SKM-1 (cell line): ENCODE measurements at regions not wholly inside any gene's neighbourhood (a gene's known extent, or its start where the extent isn't known, plus 50 kb on each side); places are given as distances from the start of the nearest gene placed in this dataset.
"Not testable (repeated sequence)": the region's sequence is repeated elsewhere in the genome, so short reads cannot be mapped to it uniquely, and the experiment has no call there.

Experiments used
- DNase-seq: peaks from one replicate; lab custom pipeline; 2025; ENCODE audit not compliant: unreplicated experiment; lab: John Stamatoyannopoulos, UW

DNA sequence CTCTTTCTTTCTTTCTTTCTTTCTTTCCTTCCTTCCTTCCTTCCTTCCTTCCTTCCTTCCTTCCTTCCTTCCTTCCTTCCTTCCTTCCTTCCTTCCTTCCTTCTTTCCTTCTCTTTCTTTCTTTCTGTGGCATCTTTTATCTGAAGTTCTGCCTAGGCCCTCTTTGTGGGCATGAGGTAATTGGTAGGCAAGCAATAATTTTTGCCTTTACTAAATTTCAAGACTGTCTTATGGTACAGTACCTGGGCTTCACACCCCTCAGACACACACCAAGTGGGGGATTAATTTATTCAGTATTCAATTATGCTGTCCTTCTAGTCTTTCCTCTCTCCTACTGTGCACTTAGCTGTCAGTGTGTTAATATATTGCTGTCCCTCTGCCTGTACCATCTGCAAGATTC, 155.5 kb downstream of the OXSM start:
- no peak for DNase-seq

GRCh38 chr3:25945836-25946235, 155.9 kb downstream of the OXSM start:
- no peak for DNase-seq

GRCh38 chr3:25952133-25952532, 162.2 kb downstream of the OXSM start:
- no peak for DNase-seq

DNA sequence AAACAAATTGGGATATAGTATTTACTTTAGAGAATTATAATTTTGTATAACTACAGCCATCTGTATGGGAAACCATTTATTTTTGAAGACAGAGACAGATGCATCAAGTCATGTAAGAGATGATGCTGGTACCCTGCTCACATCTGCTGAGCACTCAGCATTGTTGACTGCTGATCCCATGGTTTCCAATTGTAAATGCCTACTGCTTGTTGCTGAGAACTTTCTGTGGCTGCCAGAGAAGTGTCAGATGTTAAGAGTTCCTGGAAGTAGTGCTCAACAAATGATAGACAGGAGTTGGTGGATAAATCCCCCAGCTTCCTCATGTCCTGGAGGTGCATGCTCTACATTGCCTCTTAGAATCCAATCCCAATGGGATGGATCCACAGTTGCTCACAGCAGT, 167.1 kb downstream of the OXSM start:
- DNase-seq, result no peak

- no peak for DNase-seq
Observed at GRCh38 chr3:25960776-25961175, 170.9 kb downstream of the OXSM start.

- DNase-seq, result no peak
Observed at GRCh38 chr3:25962255-25962654, 172.4 kb downstream of the OXSM start.

GRCh38 chr3:25964141-25964540, 174.3 kb downstream of the OXSM start:
- no peak for DNase-seq

DNA sequence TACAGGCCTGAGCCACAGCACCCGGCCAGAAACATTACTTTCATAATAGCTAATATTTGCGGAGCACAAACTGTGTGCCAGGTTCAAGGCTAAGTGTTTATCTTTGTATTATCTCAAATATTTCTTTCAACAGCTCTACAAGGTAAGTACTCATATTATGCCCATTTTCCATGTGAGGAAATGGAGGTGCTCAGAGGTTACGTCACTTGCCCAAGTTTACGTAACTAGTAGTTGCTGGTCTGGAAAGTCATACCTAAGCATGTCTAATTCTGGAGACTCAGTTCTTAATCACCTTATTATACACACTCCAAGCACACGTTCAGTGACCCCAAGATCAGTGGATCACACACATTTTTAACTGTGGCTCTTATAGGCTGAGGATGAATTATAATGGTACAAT, 177.5 kb downstream of the OXSM start:
- DNase-seq, result no peak

GRCh38 chr3:25971736-25972135, 181.8 kb downstream of the OXSM start:
- no peak for DNase-seq

DNA sequence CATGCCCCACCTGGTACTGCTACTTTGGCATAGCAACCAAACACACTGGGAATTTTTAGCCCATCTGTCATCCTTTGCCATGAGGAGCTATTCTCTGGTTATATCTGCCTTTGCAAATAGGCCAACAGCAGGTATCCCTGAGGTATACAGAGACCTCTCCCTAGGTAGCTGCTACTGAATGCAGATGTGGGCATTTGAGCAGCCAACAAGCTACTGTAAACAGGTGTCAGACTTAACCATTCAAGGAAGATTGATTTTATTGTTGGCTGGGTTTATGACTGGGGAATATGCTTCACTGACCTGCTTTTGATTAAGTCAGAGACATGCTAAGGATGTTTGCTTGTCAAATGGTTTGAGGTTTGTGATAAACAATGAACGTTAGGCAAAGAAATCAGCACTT, 183.2 kb downstream of the OXSM start:
- DNase-seq, result no peak

DNA sequence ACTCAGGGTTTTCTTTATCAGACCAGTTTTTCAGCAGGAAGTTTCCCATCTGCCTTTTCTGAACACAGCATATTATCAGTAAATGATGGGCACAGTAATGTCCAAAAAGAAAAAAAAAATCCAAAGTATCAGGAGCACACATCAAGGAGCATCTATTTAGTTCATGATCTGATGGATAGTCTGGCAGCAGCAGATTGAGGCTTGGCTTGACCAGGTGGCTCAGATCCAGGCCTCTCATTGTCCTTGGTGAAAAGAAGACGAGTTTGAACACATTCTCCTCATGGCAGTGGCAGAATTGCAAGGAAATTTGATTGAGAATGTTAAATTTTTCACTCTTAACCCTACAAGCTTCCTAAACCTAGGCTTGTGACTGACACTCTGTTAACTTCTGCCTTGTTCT, 192.9 kb downstream of the OXSM start:
- DNase-seq, result no peak

DNA sequence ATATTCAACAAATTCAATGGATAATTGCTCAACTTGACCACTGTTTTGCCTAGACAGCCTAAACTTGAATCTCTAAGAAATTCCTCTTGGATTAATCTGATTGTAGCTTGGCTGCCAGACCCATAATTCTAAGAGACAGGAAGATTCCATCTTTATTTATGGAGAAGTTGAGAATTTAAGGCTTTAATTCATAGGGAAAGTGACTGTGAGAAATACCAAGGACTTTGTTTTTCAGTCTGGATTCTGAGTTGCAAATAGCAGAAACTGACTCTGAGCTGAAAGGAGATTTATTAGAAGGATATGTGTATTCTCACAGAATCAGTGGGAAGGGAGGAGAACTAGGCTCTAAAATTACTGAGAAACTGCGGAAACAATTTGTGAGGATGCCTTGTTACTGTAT, 195.7 kb downstream of the OXSM start:
- no peak for DNase-seq

- no peak for DNase-seq
Observed at GRCh38 chr3:25992606-25993005, 202.7 kb downstream of the OXSM start.

- DNase-seq, result no peak
Observed at GRCh38 chr3:26004172-26004571, 214.3 kb downstream of the OXSM start.

DNA sequence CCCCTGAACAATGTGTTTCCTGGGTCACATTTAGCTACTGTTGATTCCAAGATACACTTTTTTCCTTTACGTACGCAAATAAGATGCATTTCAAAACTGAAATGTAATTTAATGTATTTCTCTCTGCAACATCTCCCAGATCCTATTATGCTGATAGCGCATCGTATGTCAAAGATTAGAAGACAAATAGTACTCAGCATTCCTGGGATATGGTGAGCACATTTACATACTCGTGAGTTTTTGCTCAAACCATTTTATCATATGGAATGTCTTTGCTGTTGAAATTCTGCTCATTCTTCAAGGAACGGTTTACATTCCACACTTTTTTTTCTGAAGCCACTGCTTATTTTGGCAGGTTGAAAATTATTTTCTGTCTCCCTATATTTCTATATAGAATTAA, 221.4 kb downstream of the OXSM start:
- no peak for DNase-seq

- no peak for DNase-seq
Observed at GRCh38 chr3:26012241-26012745, 222.4 kb downstream of the OXSM start.

- no peak for DNase-seq
Observed at GRCh38 chr3:26015752-26016151, 225.9 kb downstream of the OXSM start.

DNA sequence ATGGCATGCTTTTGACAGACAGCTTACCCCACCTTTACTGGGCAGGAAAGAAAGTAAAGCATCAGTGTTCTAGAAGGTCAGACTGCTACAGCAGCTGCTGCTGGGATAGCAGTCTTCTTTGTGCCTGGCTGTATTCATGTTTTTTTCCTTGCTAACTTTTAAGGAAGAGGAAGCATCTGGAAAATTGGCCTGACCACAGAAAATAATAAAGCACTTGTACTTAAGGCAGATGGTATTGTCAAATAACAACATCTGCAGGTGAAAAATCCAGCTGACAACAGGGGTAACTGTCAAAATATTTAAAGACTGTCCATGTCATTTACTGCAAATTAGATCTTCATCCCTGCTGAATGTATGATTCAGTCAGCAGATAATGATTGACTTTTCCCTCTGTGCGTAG, 229.0 kb downstream of the OXSM start:
- DNase-seq, result no peak

DNA sequence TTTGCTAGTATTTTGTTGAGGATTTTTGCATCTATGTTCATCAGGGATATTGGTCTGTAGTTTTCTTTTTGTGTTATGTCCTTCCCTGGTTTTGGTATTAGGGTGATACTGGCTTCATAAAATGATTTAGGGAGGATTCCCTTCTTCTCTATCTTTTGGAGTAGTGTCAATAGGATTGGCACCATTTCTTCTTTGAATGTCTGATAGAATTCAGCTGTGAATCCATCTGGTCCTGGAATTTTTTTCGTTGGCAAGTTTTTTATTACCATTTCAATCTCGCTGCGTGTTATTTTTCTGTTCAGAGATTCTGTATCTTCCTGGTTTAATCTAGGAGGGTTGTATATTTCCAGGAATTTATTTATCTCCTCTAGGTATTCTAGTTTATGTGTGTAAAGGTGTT, 234.3 kb downstream of the OXSM start:
- not testable (repeated sequence) for DNase-seq

GRCh38 chr3:26029321-26029720, 239.4 kb downstream of the OXSM start:
- no peak for DNase-seq

DNA sequence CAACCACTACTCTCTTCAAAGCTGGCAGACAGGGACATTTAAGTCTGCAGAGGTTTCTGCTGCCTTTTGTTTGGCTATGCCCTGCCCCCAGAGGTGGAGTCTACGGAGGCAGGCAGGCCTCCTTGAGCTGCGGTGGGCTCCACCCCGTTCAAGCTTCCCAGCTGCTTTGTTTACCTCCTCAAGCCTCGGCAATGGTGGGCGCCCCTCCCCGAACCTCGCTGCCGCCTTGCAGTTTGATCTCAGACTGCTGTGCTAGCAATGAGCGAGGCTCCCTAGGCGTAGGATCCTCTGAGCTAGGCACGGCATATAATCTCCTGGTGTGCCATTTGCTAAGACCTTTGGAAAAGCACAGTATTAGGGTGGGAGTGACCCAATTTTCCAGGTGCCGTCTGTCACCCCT, 252.2 kb downstream of the OXSM start:
- DNase-seq, result not testable (repeated sequence)

DNA sequence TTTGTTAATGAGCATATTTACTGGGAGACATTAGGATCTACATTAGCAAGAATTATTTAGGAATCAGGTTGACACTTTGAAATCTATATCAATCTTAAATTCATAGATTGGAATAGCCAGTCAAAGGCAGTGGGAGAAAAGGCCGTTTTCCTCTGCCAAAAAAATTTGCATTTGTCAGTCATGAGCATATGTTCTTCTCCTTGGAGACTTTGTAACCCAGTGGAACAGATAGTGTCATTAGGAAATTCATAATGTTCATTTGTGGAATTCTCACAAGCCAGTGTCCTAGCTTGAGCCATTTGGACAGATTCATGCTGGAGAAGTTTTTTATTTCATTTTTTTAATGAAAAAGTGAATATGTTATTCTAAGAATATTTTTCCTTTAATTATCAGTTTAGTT, 260.1 kb downstream of the OXSM start:
- no peak for DNase-seq

DNA sequence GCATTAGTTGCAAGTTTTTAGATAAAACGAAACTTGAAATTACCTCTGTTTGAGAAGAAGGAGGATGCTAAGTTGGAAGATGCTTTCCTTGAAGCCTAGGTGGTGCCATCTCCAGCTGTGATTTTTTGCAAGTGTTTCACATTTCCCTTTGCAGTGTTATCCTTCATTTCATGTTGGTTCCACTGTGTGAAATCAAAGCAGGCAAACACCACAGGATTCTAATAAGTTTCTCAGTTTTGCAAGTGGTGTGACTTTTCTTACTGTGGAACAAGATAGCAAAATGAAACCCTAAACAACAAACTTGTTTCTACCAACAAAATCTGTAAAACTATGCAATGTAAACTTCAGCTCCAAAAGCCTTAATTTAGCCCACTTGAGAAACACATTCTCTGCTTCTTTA, 260.9 kb downstream of the OXSM start:
- no peak for DNase-seq

GRCh38 chr3:26058901-26059321, 269.0 kb downstream of the OXSM start:
- no peak for DNase-seq
